ENCODE measurements at regions not wholly inside any gene's neighbourhood (a gene's known extent, or its start where the extent isn't known, plus 50 kb on each side); places are given as distances from the start of the nearest gene placed in this dataset.

DNA sequence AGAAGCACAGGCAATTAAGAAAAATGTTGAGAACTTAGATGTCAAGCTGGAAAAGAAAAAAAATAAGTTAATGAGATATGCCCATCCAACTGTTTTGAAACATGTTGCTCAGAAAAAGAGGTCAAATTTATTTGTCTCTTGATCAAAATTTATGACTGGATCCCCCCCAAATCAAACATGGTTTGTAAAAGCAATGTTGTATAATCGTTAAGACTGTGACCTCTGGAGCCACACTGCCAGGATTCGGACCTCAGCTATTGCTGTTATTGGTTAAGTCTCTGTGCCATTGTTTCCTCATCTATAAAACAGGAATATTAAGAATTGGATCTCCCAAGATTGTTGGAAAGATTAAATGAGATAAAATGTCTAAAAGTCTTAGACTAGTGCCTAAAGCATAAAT is 51.9 kb upstream of the LRRK2 start:
- H3K27ac ChIP-seq, result no peak overlapping the region
- DNase-seq, result no peak
- H3K4me1 ChIP-seq, result peaks cover 0 to 28% (median 0%) of the 10 kb centered on the region in 6 donors
- intact Hi-C loops (cut with DNase I; ENCODE audit: low total_unique reads), result no loop called here
- no peaks in the 10 kb centered on the region for H3K36me3 ChIP-seq
- no peak overlapping the region for H3K4me3 ChIP-seq
- TF ChIP-seq, protein P1, sequence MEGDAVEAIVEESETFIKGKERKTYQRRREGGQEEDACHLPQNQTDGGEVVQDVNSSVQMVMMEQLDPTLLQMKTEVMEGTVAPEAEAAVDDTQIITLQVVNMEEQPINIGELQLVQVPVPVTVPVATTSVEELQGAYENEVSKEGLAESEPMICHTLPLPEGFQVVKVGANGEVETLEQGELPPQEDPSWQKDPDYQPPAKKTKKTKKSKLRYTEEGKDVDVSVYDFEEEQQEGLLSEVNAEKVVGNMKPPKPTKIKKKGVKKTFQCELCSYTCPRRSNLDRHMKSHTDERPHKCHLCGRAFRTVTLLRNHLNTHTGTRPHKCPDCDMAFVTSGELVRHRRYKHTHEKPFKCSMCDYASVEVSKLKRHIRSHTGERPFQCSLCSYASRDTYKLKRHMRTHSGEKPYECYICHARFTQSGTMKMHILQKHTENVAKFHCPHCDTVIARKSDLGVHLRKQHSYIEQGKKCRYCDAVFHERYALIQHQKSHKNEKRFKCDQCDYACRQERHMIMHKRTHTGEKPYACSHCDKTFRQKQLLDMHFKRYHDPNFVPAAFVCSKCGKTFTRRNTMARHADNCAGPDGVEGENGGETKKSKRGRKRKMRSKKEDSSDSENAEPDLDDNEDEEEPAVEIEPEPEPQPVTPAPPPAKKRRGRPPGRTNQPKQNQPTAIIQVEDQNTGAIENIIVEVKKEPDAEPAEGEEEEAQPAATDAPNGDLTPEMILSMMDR (IDR thresholded peaks at IDR 0.05 in 8 of 11, conservative IDR thresholded peaks at IDR 0.05 in 3 of 11), result no peak
- no peak for TF ChIP-seq POLR2A (IDR thresholded peaks at IDR 0.05)
- H3K27me3 ChIP-seq (replicated peaks in 1 of 7), result no peaks in the 10 kb centered on the region
- no peaks in the 10 kb centered on the region for H3K9me3 ChIP-seq
- 48 to 85% (median 75%) methylated on average over 2 of the region's 2 CpGs for WGBS, 5 donors

DNA sequence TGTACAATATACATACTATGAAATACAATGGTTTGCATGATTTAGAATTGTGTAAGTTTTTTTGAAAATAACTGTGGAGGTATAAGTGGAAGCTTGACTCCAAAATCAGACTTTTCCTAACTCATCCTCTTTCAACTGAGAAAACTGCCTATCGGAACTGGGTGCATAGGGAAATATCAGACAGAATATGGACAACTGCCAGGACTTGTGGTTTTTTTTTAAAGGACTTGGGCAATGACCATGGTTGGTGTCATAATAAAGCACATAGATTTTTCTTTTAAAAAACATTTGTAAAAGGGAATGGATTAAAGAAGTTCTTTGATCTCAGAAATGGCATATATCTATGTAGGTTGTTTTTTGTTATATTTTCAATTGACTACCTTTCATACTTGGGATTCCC is 53.3 kb upstream of the LRRK2 start:
- no peak for DNase-seq
- intact Hi-C loops (cut with DNase I; ENCODE audit: low total_unique reads), result no loop called here
- peak overlapping the region in 1 of 8 donors; percentile 45 for H3K27ac ChIP-seq
- TF ChIP-seq POLR2A (IDR thresholded peaks at IDR 0.05) (no peak), POLR2AphosphoS5 (IDR thresholded peaks at IDR 0.05) (no peak)
- TF ChIP-seq, protein P1 (IDR thresholded peaks at IDR 0.05 in 8 of 11, conservative IDR thresholded peaks at IDR 0.05 in 3 of 11), result no peak
- no peaks in the 10 kb centered on the region for H3K36me3 ChIP-seq
- no peaks in the 10 kb centered on the region for H3K27me3 ChIP-seq (replicated peaks in 1 of 7)
- H3K4me1 ChIP-seq, result peaks cover 0 to 28% (median 0%) of the 10 kb centered on the region in 6 donors
- H3K9me3 ChIP-seq, result no peaks in the 10 kb centered on the region
- H3K4me3 ChIP-seq, result no peak overlapping the region
- WGBS, 5 donors, result 43 to 83% (median 61%) methylated on average over 1 of the region's 1 CpG

DNA sequence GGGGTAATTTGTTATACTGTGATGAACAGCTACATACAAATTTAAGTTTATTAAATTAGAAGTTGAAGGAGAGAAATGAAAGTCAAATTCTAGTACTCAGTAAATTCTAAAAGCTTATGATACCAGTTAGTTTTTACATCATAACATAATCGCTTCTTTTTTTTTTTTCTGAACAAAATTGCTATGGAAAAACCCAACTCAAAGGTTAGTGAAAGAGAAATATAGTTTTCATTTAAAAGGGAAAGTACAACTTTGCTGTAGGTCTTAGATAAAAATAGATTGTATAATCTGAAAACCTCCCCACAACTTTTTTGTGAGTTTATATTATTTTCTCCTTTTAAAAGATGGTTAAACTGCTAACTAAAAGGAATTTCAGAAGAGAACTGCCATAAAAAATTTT is 53.7 kb upstream of the LRRK2 start:
- Histone ChIP-seq H3K9me3 (no peaks in the 10 kb centered on the region), H3K4me1 (peaks cover 0 to 28% (median 0%) of the 10 kb centered on the region in 6 donors), H3K36me3 (no peaks in the 10 kb centered on the region), H3K4me3 (no peak overlapping the region), H3K27me3 (replicated peaks in 1 of 7) (no peaks in the 10 kb centered on the region), H3K27ac (peak overlapping the region in 1 of 8 donors; percentile 45)
- intact Hi-C loops (cut with DNase I; ENCODE audit: low total_unique reads), result no loop called here
- no peak for DNase-seq
- TF ChIP-seq POLR2AphosphoS5 (IDR thresholded peaks at IDR 0.05) (no peak), POLR2A (IDR thresholded peaks at IDR 0.05) (no peak)
- TF ChIP-seq, protein P1 (IDR thresholded peaks at IDR 0.05 in 8 of 11, conservative IDR thresholded peaks at IDR 0.05 in 3 of 11), result no peak
- 62 to 77% (median 64%) methylated on average over 1 of the region's 1 CpG for WGBS, 5 donors

DNA sequence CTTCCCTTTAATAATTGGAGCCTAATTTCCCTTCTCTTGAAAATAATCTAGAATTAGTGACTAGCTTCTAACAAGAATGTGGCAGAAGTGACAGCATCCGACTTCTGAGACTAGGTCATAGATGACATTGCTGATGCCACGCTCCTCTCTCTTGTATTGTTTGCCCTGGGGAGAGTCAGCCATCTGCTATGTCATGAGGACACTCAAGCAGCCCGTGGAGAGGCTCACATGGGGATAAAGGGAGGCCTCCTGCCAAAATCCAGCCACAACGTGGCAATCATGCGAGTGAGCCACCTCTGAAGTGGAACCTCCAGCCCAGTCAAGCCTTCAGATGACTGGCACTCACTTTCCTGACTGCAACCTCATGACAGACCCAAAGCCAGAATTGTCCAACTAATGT is 54.2 kb upstream of the LRRK2 start:
- DNase-seq, result no peak

More for the DNA sequence above, 54.2 kb upstream of the LRRK2 start:
- intact Hi-C loops (cut with DNase I; ENCODE audit: low total_unique reads), result no loop called here
- Histone ChIP-seq H3K4me1 (peaks cover 0 to 28% (median 0%) of the 10 kb centered on the region in 6 donors), H3K9me3 (no peaks in the 10 kb centered on the region), H3K36me3 (no peaks in the 10 kb centered on the region), H3K27ac (no peak overlapping the region), H3K27me3 (replicated peaks in 1 of 7) (no peaks in the 10 kb centered on the region), H3K4me3 (no peak overlapping the region)
- TF ChIP-seq POLR2A (IDR thresholded peaks at IDR 0.05), result no peak
- TF ChIP-seq, protein P1 (IDR thresholded peaks at IDR 0.05 in 8 of 11, conservative IDR thresholded peaks at IDR 0.05 in 3 of 11), result no peak
- no peak for TF ChIP-seq POLR2AphosphoS5 (IDR thresholded peaks at IDR 0.05)
- WGBS, 5 donors, result 64 to 72% (median 71%) methylated on average over 5 of the region's 5 CpGs
